ENCODE measurements at regions not wholly inside any gene's neighbourhood (a gene's known extent, or its start where the extent isn't known, plus 50 kb on each side); places are given as distances from the start of the nearest gene placed in this dataset.
A peak's percentile ranks its signal among the peaks of the same experiment; 100 is the strongest.

DNA sequence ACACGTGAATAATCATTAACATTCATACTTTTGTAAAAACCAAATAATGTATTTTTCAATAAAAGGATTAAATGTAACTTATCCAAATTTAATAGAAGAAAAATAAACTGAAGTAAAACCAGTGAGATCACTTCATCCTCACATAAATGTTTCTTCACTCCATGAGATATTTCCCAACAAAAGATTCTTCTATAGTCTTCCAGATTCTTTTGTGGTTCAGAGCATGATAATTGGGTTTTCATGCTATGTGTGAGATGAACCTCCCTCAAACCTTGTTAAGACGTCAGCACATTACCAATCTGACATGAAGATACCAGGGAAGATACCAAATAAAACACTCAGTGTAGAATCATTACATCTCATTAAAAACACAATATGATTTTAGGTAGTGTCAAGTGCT lies 62.9 kb upstream of the OXGR1 start:
- DNase-seq = no peak

- no peak for DNase-seq
Observed at GRCh38 chr13:97058391-97058790, 64.1 kb upstream of the OXGR1 start.

GRCh38 chr13:97058926-97059325 lies 64.7 kb upstream of the OXGR1 start:
- no peak for DNase-seq

- no peak for DNase-seq
Observed at GRCh38 chr13:97067017-97067895, 73.0 kb upstream of the OXGR1 start.

GRCh38 chr13:97068151-97068550 lies 73.9 kb upstream of the OXGR1 start:
- DNase-seq = no peak

DNA sequence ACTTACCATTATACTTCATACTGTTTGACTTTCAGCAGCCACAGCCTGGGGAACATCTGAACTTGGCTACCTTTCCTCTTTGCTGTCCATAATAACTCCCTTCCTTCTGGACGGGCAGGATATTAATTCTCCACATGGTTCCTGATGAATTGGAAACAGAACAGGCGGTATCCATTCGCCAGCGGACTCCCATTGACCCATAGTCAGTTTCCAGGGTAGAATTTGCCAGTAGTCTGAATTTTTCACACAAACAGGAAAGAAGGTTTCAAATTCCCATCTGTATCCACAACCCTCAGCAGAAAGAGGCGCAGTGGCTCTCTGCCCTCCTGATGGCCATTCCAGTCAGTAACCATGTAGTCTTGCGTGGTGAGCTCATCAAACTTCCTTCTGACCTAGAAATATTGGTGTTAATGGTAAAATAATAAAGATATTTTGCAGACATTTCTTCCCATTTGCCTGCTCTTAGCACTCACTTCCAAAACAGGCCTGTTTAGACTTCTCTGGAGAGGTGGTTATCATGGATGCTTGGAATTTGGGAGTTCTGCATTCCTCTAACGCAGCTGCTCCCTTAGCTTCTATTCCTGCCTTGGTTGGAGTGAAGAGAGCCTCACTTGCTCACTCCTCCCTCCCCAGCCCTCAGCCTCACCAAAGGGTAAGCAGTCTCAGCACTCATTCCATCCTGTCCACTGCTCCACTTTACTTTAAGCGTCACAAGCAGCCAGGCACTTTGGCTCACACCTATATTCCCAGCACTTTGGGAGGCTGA lies 75.0 kb upstream of the OXGR1 start:
- no peak for DNase-seq

GRCh38 chr13:97072297-97072696 lies 78.0 kb upstream of the OXGR1 start:
- DNase-seq = no peak

DNA sequence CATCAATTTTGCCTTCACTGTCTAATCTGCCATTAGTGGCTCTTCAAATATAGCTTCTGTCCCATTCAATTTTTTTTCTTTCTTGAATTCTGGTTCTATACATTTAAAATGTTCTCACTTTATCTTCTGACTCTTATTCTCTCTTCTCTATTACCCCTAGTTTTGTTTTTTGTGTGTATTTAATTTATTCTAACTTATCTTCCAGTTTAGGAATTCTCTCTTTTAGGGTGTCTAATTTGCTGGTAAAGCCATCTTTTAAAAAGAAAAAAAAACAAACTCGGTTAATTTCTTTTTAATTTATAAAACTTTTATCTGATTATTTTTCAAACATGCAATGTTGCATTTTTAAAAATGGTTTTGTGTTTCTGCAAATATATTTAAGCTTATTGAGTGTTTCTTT lies 80.3 kb upstream of the OXGR1 start:
- no peak for DNase-seq

GRCh38 chr13:97076898-97077297 lies 82.6 kb upstream of the OXGR1 start:
- DNase-seq = no peak

GRCh38 chr13:97077341-97077740 lies 83.1 kb upstream of the OXGR1 start:
- DNase-seq = no peak

- no peak for DNase-seq
Observed at GRCh38 chr13:97079726-97080125, 85.5 kb upstream of the OXGR1 start.

DNA sequence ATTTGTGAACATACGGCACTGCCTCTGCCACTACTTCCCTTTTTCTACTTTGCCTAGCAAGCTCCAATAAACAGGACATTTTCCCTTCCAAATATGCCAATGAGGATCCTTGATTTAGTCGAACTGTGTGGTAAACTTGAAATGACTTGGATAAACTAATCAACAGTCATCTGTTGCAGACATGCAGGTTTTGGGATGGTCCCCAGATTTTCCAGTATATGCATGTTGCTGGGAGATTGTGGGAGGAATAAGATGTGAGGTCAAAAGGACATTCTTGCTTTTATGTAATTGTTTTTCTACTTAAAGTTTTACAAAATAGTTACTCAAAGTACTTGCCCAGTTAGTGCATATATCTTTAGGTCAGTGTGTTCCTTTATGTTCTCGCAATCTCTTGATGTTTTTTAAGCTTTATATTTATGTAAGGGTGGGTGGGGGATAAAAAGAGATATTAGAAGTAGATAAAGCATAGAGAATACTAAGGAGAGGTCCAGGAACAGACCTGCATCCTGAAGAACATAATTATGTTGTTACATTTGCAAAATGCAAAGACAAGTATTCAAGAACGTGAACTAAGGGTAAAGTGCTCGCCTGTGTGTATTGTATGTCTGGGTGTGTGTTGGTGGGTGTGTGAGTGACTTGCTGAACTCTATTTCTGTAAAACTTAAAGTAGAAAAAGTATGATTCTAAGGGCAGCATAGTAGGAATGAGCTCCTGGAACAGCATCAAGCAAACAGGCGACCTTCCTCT lies 88.4 kb upstream of the OXGR1 start:
- no peak for DNase-seq

DNA sequence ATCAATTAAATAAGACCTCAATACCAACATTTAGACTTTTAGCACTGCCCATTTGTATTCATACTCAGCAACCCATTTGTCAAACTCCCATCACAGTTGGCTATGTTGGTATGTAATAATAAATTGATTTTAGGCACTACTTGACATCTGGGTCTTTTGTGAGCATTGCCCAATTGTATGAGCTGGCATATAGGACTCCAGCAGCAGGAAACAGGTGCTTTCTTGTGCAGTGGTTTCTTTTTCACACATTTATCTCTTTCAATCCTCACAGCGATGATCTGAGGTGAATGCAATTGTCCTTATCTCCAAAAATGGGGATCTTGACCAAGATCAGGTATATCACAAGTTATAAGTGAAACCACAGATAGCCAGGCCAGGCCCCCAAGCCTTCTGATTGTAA lies 96.9 kb upstream of the OXGR1 start:
- no peak for DNase-seq

GRCh38 chr13:97100821-97101220 lies 106.5 kb upstream of the OXGR1 start:
- DNase-seq = no peak

- DNase-seq = no peak
Observed at GRCh38 chr13:97101912-97102708, 107.8 kb upstream of the OXGR1 start.

DNA sequence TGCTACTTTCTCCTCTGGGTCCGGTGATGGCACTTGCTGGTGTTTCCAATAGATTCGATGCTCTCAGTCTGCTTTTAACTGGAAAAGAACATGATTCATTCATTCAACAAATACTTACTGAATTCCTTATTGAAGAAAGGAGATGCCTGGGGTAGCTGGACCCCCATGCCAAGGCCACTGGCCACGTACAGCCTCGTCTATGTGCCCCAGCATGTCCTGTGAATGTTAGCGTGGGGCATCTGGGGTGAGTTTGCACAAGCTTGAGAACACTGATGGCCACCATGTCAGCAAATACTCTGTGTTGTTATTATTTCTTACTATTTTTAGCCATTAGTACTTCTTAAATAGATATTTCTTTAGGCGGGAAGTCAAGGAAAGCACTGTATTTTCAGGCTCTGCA lies 112.0 kb upstream of the OXGR1 start:
- DNase-seq = no peak

GRCh38 chr13:97107815-97108529 lies 113.7 kb upstream of the OXGR1 start:
- DNase-seq = no peak

GRCh38 chr13:97108530-97108900 lies 113.6 kb upstream of the MBNL2 start:
- no peak for DNase-seq

DNA sequence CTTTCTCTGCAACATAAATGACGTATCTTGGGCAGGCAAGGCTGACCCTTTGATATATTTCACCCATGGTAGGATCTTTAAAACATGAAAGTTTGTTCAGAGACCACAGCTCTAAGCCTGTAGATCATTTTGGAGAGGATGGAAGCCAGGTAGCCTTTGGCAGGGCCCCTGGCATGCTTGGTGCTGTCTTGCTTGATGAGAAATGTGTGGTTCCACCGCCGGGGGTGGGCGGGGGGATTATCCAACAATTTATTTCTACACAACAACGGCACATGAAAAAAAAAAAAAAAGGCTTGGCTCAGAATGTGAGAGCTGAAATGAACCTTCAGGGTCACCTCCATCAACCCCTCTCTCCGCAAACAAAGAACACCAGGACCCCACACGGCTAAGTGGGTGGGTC lies 112.9 kb upstream of the MBNL2 start:
- DNase-seq = no peak

GRCh38 chr13:97109841-97110492 lies 112.2 kb upstream of the MBNL2 start:
- DNase-seq = peak; percentile 44

DNA sequence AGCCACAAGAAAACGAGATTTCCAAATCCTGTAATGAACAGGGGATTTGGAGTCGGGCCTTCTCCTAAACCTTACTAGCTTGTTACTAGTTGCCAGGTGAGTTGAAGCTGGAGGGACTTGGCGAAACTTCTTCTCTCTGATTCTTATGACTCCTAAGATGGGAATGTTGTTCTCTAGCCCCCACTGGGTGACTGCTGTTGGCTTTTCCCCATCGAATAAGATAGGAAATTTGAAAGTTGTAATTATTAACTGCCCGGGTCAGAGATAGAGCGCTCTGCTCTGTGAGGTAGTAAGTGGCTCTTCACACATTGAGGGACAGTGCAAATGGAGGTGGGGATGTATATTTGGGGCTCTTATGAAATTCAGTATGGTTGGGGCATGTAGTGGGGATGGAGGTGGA lies 111.2 kb upstream of the MBNL2 start:
- no peak for DNase-seq

GRCh38 chr13:97111756-97112155 lies 110.4 kb upstream of the MBNL2 start:
- no peak for DNase-seq
